ENCODE measurements at regions not wholly inside any gene's neighbourhood (a gene's known extent, or its start where the extent isn't known, plus 50 kb on each side); places are given as distances from the start of the nearest gene placed in this dataset.
A peak's percentile ranks its signal among the peaks of the same experiment; 100 is the strongest.

DNA sequence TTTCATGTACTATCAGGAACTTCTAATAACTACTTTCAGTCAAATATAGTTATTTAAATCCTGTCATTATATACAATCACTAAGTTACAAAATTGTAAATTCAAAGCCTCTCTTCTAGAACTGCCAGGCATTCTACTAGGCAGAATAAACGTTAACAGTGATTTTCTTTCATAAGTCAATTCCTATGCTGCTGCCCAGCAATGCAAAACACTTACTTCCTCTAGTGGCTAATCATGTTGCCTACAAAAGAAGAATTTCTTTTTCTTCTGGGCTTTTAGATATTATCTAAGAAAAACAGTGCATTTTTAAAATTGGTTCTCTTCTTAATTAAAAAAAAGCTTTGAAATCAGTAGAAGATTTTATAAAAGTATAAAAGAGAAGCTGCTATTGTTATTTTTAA is 509.8 kb upstream of the ADAMTS5 start:
- no peaks in the 10 kb centered on the region for H3K9me3 ChIP-seq (replicated peaks; ENCODE audit: low read length)
- H3K4me2 ChIP-seq (ENCODE audit: low read length), result no peak overlapping the region
- peaks cover 12% of the 10 kb centered on the region for H3K4me1 ChIP-seq (ENCODE audit: control insufficient read depth, insufficient read depth, low read length)
- peak overlapping the region; percentile 39 for H3K9ac ChIP-seq (ENCODE audit: low read depth, low read length)
- no peak overlapping the region for H3K4me3 ChIP-seq (ENCODE audit: low read length)
- no peaks in the 10 kb centered on the region for H3K27me3 ChIP-seq (ENCODE audit: control insufficient read depth, insufficient read depth, low read length)
- no peaks in the 10 kb centered on the region for H3K36me3 ChIP-seq (ENCODE audit: insufficient read depth, low read length)

DNA sequence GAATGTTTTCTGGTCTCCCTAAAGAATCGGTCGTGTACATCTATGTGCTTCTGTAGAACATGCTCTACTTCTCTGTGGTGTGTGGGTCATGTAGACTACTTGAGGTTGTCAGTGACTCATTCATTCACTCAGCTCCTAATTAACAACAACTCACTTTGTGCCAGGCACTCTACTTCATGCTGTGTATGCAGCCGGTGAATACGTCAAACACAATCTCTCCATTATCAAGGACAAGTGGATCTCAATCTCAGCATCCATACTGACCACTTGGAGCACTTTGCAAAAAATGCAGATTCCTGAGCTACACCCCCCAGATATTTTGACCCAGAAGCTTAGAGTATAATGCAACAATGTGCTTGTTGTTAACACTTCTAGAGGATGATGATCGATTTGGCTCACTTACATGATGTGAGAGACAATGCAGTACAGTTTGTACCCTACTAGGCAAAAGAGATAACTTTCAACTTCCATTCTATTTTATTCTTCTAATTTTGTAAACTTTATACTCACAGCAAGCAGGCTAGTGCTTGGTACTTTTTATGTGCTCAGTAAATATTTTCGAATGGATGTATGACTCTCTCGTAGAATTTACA is 508.6 kb upstream of the ADAMTS5 start:
- peaks cover 6% of the 10 kb centered on the region for H3K4me1 ChIP-seq (ENCODE audit: control insufficient read depth, insufficient read depth, low read length)
- H3K36me3 ChIP-seq (ENCODE audit: insufficient read depth, low read length), result no peaks in the 10 kb centered on the region

DNA sequence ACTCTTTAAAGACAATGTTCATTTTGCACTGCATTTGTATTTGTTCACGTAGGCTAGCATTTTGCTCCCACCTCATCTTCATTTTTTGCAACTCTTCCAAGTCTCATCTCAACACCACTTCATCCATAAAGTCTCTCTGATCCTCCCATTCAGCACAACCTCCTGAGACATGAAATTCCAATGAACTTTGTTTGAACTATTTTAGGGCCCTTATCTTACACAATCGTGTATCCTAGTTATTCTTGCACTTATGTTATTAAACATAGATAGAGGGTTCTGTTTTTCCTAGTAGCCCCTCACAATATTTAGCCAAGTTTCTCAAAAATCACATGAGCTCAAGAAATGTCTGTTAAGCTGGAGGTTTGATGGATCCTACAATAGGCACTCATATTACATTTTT is 500.5 kb upstream of the ADAMTS5 start:
- Histone ChIP-seq H3K27me3 (ENCODE audit: control insufficient read depth, insufficient read depth, low read length) (no peaks in the 10 kb centered on the region), H3K4me3 (ENCODE audit: low read length) (no peak overlapping the region), H3K4me2 (ENCODE audit: low read length) (no peak overlapping the region), H3K9ac (ENCODE audit: low read depth, low read length) (no peak overlapping the region), H3K4me1 (ENCODE audit: control insufficient read depth, insufficient read depth, low read length) (no peaks in the 10 kb centered on the region), H3K36me3 (ENCODE audit: insufficient read depth, low read length) (no peaks in the 10 kb centered on the region), H3K9me3 (replicated peaks; ENCODE audit: low read length) (peaks cover 3% of the 10 kb centered on the region)

More for the DNA sequence above, 508.6 kb upstream of the ADAMTS5 start:
- no peaks in the 10 kb centered on the region for H3K27me3 ChIP-seq (ENCODE audit: control insufficient read depth, insufficient read depth, low read length)
- H3K9me3 ChIP-seq (replicated peaks; ENCODE audit: low read length), result no peaks in the 10 kb centered on the region
- no peak overlapping the region for H3K4me2 ChIP-seq (ENCODE audit: low read length)
- H3K9ac ChIP-seq (ENCODE audit: low read depth, low read length), result no peak overlapping the region
- no peak overlapping the region for H3K4me3 ChIP-seq (ENCODE audit: low read length)

DNA sequence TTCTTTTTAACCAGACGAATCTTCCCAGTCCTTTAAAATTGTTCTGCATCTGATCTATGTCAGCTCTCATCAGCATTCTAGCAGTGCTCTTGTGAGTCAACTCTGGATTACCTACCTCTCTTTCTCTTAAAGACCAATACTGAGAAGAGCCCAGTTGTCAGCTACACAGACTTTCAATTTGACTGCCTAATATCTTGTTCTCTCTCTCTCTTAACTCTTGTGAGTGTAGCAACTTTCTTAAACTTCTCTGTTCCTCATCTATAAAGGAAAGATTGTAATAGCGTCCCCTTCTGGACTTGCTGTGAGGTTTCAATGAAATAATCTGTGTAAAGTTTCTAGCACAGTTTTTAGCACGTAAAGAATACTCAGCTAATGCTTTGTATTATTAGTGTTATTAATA is 499.3 kb upstream of the ADAMTS5 start:
- H3K36me3 ChIP-seq (ENCODE audit: insufficient read depth, low read length), result no peaks in the 10 kb centered on the region

DNA sequence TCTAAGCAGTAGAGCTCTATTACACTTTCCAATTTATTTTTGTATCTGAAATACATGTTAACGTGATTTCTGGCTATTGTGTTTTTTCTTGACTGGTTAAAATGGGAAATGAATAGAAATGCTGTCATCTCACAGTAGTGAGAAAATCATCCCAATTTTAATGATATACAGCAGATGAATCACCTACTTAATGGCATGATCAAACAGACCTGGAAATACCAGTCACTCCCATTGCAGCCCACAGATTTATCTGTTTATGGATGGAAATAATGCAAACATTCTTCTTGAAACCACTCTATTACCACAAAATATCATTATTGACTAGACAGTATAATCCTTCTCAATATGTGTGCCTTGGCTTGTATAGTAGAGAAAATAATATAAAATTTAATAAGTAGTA is 497.8 kb upstream of the ADAMTS5 start:
- no peaks in the 10 kb centered on the region for H3K27me3 ChIP-seq (ENCODE audit: control insufficient read depth, insufficient read depth, low read length)
- H3K4me3 ChIP-seq (ENCODE audit: low read length), result no peak overlapping the region
- no peak overlapping the region for H3K9ac ChIP-seq (ENCODE audit: low read depth, low read length)
- H3K36me3 ChIP-seq (ENCODE audit: insufficient read depth, low read length), result no peaks in the 10 kb centered on the region
- H3K4me1 ChIP-seq (ENCODE audit: control insufficient read depth, insufficient read depth, low read length), result no peaks in the 10 kb centered on the region
- H3K4me2 ChIP-seq (ENCODE audit: low read length), result no peak overlapping the region
- no peaks in the 10 kb centered on the region for H3K9me3 ChIP-seq (replicated peaks; ENCODE audit: low read length)

More for the DNA sequence above, 499.3 kb upstream of the ADAMTS5 start:
- Histone ChIP-seq H3K4me3 (ENCODE audit: low read length) (no peak overlapping the region), H3K9ac (ENCODE audit: low read depth, low read length) (no peak overlapping the region), H3K9me3 (replicated peaks; ENCODE audit: low read length) (peaks cover 3% of the 10 kb centered on the region), H3K27me3 (ENCODE audit: control insufficient read depth, insufficient read depth, low read length) (no peaks in the 10 kb centered on the region), H3K4me2 (ENCODE audit: low read length) (no peak overlapping the region), H3K4me1 (ENCODE audit: control insufficient read depth, insufficient read depth, low read length) (no peaks in the 10 kb centered on the region)

DNA sequence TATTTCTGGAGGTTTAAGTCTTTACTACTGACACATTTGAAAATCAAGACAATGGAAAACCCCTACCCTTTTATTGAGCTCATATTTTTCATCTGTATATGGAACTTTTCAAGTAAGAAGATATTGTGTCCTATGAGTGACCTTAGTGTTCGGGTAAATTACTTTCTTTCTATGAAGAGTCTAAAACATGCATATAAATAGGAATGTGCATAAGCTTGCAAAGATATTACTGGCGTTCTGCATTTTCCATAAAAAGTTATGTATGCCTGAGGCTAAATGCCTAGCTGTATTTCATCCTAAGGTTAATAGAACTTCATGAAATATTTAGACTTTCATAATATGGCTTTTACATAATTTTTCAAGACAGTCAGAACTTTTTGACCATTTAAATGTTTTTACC is 495.8 kb upstream of the ADAMTS5 start:
- H3K4me3 ChIP-seq (ENCODE audit: low read length), result no peak overlapping the region
- H3K9ac ChIP-seq (ENCODE audit: low read depth, low read length), result no peak overlapping the region
- no peak overlapping the region for H3K4me2 ChIP-seq (ENCODE audit: low read length)
- no peaks in the 10 kb centered on the region for H3K4me1 ChIP-seq (ENCODE audit: control insufficient read depth, insufficient read depth, low read length)
- no peaks in the 10 kb centered on the region for H3K27me3 ChIP-seq (ENCODE audit: control insufficient read depth, insufficient read depth, low read length)
- no peaks in the 10 kb centered on the region for H3K9me3 ChIP-seq (replicated peaks; ENCODE audit: low read length)
- no peaks in the 10 kb centered on the region for H3K36me3 ChIP-seq (ENCODE audit: insufficient read depth, low read length)

DNA sequence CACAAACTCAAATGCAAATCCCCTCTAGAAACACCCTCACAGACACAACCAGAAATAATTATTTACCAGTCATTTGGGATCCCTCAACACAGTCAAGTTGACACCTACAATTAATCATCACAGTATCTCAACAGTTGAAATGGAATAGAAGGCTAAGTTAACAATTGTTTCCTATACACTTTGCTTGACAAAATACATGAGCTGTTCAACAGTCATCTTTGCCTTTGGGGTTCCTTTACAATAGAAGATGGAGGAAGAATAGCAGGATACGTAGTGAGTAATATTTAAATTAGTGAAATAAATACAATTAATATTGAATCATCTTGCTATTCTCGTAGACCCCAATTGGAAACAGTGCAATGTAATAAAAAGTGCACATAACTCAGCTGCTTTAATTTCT is 487.3 kb upstream of the ADAMTS5 start:
- no peak overlapping the region for H3K4me2 ChIP-seq (ENCODE audit: low read length)
- no peaks in the 10 kb centered on the region for H3K27me3 ChIP-seq (ENCODE audit: control insufficient read depth, insufficient read depth, low read length)
- no peaks in the 10 kb centered on the region for H3K4me1 ChIP-seq (ENCODE audit: control insufficient read depth, insufficient read depth, low read length)
- no peaks in the 10 kb centered on the region for H3K36me3 ChIP-seq (ENCODE audit: insufficient read depth, low read length)
- no peaks in the 10 kb centered on the region for H3K9me3 ChIP-seq (replicated peaks; ENCODE audit: low read length)
- no peak overlapping the region for H3K9ac ChIP-seq (ENCODE audit: low read depth, low read length)
- no peak overlapping the region for H3K4me3 ChIP-seq (ENCODE audit: low read length)

DNA sequence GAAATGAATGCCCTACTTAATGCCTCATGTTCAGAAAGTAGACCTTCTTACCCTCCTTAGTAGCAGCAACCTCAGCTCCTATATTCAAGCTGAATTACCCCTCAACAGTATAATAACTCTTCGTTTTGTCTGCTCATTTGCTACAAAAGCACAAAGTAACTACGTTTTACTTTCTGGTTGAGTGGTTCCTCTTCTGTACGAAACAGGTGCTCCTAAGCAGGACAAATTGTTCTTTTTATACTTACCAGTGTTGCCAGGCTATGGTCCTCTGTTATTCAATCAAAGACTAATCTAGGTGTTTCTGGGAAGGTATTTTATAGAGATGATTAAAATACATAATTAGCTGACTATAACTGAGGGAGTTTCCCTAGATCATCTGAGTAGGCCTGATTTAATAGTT is 484.2 kb upstream of the ADAMTS5 start:
- H3K9me3 ChIP-seq (replicated peaks; ENCODE audit: low read length), result no peaks in the 10 kb centered on the region
- no peaks in the 10 kb centered on the region for H3K4me1 ChIP-seq (ENCODE audit: control insufficient read depth, insufficient read depth, low read length)
- no peak overlapping the region for H3K4me2 ChIP-seq (ENCODE audit: low read length)
- H3K36me3 ChIP-seq (ENCODE audit: insufficient read depth, low read length), result no peaks in the 10 kb centered on the region
- H3K27me3 ChIP-seq (ENCODE audit: control insufficient read depth, insufficient read depth, low read length), result no peaks in the 10 kb centered on the region
- H3K9ac ChIP-seq (ENCODE audit: low read depth, low read length), result no peak overlapping the region
- no peak overlapping the region for H3K4me3 ChIP-seq (ENCODE audit: low read length)

DNA sequence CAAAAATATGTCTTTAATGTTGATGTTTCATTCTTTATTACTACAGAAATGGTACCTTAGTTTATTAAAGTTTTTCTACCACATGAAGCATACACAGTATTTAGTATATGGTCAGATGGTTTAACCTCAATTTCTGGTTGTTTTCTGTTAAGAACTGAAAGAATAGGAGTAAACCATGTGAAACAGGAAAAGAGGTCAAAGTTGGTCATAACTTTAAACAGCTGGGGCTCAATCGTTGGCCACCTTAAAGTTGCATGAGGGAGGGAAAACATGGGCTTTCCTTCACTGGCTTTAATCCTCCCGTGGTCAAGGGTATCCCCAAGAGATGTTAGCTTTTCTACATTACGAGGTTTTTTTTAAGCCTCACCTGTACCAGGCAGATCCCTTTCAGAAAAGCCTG is 483.3 kb upstream of the ADAMTS5 start:
- Histone ChIP-seq H3K27me3 (ENCODE audit: control insufficient read depth, insufficient read depth, low read length) (no peaks in the 10 kb centered on the region), H3K9ac (ENCODE audit: low read depth, low read length) (no peak overlapping the region)

DNA sequence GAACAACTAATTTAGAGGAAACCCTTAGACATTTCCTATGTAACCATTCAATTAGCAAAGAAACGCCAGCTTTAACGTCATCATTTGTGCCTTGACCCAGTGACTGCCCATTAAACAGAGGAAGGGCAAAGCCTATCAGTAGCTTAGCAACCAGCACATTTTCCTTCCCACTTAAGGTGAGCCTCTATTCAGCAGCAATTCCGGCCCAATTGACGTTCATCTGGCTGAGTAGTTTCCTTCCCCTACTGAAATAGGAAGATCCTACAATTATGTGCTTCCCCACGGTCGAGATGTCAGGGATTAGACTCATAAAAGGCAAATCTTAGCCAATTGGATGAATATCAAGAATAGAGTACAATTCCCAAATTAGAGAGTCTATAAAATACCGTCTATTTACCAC is 482.1 kb upstream of the ADAMTS5 start:
- no peak overlapping the region for H3K4me3 ChIP-seq (ENCODE audit: low read length)
- no peak overlapping the region for H3K4me2 ChIP-seq (ENCODE audit: low read length)
- no peak overlapping the region for H3K9ac ChIP-seq (ENCODE audit: low read depth, low read length)
- H3K36me3 ChIP-seq (ENCODE audit: insufficient read depth, low read length), result no peaks in the 10 kb centered on the region
- no peaks in the 10 kb centered on the region for H3K9me3 ChIP-seq (replicated peaks; ENCODE audit: low read length)
- H3K4me1 ChIP-seq (ENCODE audit: control insufficient read depth, insufficient read depth, low read length), result no peaks in the 10 kb centered on the region
- no peaks in the 10 kb centered on the region for H3K27me3 ChIP-seq (ENCODE audit: control insufficient read depth, insufficient read depth, low read length)

More for the DNA sequence above, 483.3 kb upstream of the ADAMTS5 start:
- H3K4me1 ChIP-seq (ENCODE audit: control insufficient read depth, insufficient read depth, low read length), result no peaks in the 10 kb centered on the region
- H3K36me3 ChIP-seq (ENCODE audit: insufficient read depth, low read length), result no peaks in the 10 kb centered on the region
- H3K4me2 ChIP-seq (ENCODE audit: low read length), result no peak overlapping the region
- H3K4me3 ChIP-seq (ENCODE audit: low read length), result no peak overlapping the region
- no peaks in the 10 kb centered on the region for H3K9me3 ChIP-seq (replicated peaks; ENCODE audit: low read length)

DNA sequence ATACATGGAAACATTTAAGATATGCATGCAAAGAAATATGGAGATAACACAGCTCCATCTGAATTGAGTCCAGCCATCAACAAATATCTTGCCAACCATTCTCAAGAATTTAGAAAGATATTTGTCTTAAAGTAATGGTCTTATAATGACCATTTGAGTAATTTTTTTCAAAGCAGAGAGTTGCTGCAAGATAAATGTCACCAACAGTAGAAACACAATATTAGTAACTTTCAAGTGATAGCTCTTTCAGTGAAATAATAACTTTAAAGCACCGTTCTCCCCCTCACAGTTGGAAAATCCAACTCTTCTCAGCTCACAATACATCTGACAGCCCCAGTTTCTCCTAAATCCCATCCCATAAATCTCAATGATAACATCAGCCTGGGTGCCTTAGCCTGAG is 481.0 kb upstream of the ADAMTS5 start:
- Histone ChIP-seq H3K27me3 (ENCODE audit: control insufficient read depth, insufficient read depth, low read length) (no peaks in the 10 kb centered on the region), H3K9me3 (replicated peaks; ENCODE audit: low read length) (no peaks in the 10 kb centered on the region), H3K9ac (ENCODE audit: low read depth, low read length) (no peak overlapping the region), H3K4me3 (ENCODE audit: low read length) (no peak overlapping the region), H3K4me1 (ENCODE audit: control insufficient read depth, insufficient read depth, low read length) (no peaks in the 10 kb centered on the region), H3K36me3 (ENCODE audit: insufficient read depth, low read length) (no peaks in the 10 kb centered on the region), H3K4me2 (ENCODE audit: low read length) (no peak overlapping the region)

DNA sequence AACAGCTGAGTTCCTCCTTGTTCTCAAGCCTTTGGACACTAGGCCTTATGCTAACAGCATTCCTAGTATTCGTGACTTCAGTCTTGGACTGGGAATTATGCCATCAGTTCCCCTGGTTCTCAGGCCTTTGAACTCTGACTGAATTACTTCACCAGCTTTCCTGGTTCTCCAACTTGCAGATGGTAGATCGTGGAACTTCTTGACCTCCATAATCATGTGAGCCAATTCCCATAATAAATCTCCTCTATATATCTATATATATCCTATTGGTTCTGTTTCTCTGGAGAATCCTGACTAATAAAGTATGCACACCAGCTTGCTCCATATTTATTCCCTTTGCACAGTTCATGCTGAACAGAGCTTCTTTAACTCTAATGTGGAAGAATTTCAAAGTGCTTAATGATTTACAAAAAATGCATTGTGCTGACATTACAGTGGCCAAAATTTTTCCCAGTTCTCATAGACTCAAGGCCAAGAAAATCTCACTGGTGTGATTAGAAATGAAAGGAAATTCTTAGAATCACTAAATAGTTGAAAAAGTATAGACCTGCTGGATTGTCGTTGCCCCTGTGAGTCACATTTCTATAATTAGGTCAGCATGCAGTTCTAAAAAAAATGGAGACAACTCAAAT is 462.9 kb upstream of the ADAMTS5 start:
- Histone ChIP-seq H3K9me3 (replicated peaks; ENCODE audit: low read length) (no peaks in the 10 kb centered on the region), H3K4me2 (ENCODE audit: low read length) (no peak overlapping the region), H3K4me3 (ENCODE audit: low read length) (no peak overlapping the region), H3K9ac (ENCODE audit: low read depth, low read length) (no peak overlapping the region), H3K36me3 (ENCODE audit: insufficient read depth, low read length) (no peaks in the 10 kb centered on the region), H3K4me1 (ENCODE audit: control insufficient read depth, insufficient read depth, low read length) (peaks cover 31% of the 10 kb centered on the region), H3K27me3 (ENCODE audit: control insufficient read depth, insufficient read depth, low read length) (no peaks in the 10 kb centered on the region)

All from skeletal muscle satellite cell (primary cell).